Panc1 (cell line): ENCODE measurements at regions not wholly inside any gene's neighbourhood (a gene's known extent, or its start where the extent isn't known, plus 50 kb on each side); places are given as distances from the start of the nearest gene placed in this dataset.

ENCODE experiments used
- ATAC-seq: fragments of 200-7000 bp; cut with Tn5 transposase; 2 replicates; pipeline ENCODE4 v1.9.1; 2020; ENCODE audit warnings: mild to moderate bottlenecking, moderate library complexity
- BruUV-seq: library from RNA; stranded (reverse); fragments of 400-500 nt; replicated peaks from 2 replicates; lab custom pipeline; 2021; lab: Mats Ljungman, UMichigan
- CTCF ChIA-PET: fragments of 300-600 bp; sonication (Branson Sonifier 250); formaldehyde crosslinking; loops from one replicate; lab custom pipeline; 2022; ENCODE audit warnings: antibody characterized with exemption; lab: Charles Lee
- POLR2A ChIA-PET: fragments of 300-600 bp; sonication (Branson Sonifier 250); formaldehyde crosslinking; loops from one replicate; lab custom pipeline; 2022; ENCODE audit warnings: antibody characterized with exemption; lab: Charles Lee
- DNase-seq: peaks from one replicate; pipeline ENCODE4 v3.0.0-alpha.2; 2010; ENCODE audit warnings: low read depth, low spot score
- H3K27ac ChIP-seq: 2 replicates; pipeline ENCODE4 v1.5.1; 2011; ENCODE audit warnings: mild to moderate bottlenecking, low read length, inconsistent platforms
- H3K27me3 ChIP-seq: fragments of 200-500 bp; sonication (Bioruptor generic); 2 replicates; pipeline ENCODE4 v1.6.0; 2014; ENCODE audit warnings: low read length, inconsistent platforms; ENCODE audit not compliant: control insufficient read depth, insufficient read depth
- H3K36me3 ChIP-seq: fragments of 200-500 bp; sonication (Bioruptor generic); 2 replicates; pipeline ENCODE4 v1.5.1; 2014; ENCODE audit warnings: inconsistent platforms, mild to moderate bottlenecking, low read length, moderate library complexity; ENCODE audit not compliant: control insufficient read depth, insufficient read depth
- H3K4me1 ChIP-seq: 2 replicates; pipeline ENCODE4 v1.5.1; 2011; ENCODE audit warnings: inconsistent platforms, mild to moderate bottlenecking, low read length, moderate library complexity; ENCODE audit not compliant: control insufficient read depth, insufficient read depth
- H3K4me3 ChIP-seq, 2 experiments: 2 replicates each; pipeline ENCODE4 v1.5.1; 2011 to 2012; ENCODE audit warnings: low read depth in 2 of 2, low read length in 2 of 2, mild to moderate bottlenecking in 2 of 2, inconsistent platforms in 1 of 2, moderate library complexity in 1 of 2
- H3K9me3 ChIP-seq: fragments of 200-500 bp; sonication (Bioruptor generic); 2 replicates; pipeline ENCODE4 v1.5.1; 2014; ENCODE audit warnings: low read depth, mild to moderate bottlenecking, inconsistent platforms, low read length, moderate library complexity; ENCODE audit not compliant: control insufficient read depth, insufficient read depth
- CTCF ChIP-seq: fragments of 450-650 bp; IDR thresholded peaks from 2 replicates; pipeline ENCODE4 v1.5.1; 2017; ENCODE audit warnings: mild to moderate bottlenecking
- POLR2AphosphoS5 ChIP-seq: IDR thresholded peaks from 2 replicates; pipeline ENCODE4 v1.6.1; 2012; ENCODE audit warnings: mild to moderate bottlenecking, low read depth, low read length, moderate library complexity
- REST ChIP-seq, 2 experiments: IDR thresholded peaks; 2 replicates each; pipeline ENCODE4 v1.6.1; 2011 to 2012; ENCODE audit warnings: low read depth in 2 of 2, control low read depth in 1 of 2, low read length in 1 of 2, mild to moderate bottlenecking in 1 of 2, moderate library complexity in 1 of 2; ENCODE audit not compliant: insufficient read depth in 1 of 2
- TCF7L2 ChIP-seq: IDR thresholded peaks from 2 replicates; pipeline ENCODE4 v1.6.1; 2011; ENCODE audit warnings: mild to moderate bottlenecking, low read depth, low read length, inconsistent platforms
- in situ Hi-C: cut with HindIII; loops from 2 replicates; pipeline ENCODE4 v1.10.0; 2016; ENCODE audit warnings: low sequenced_read_pairs, low pct_unique_long_range_greater_than_20kb
- intact Hi-C: fragments of 100-400 bp; cut with micrococcal nuclease; formaldehyde crosslinking; loops from one replicate; pipeline ENCODE4 v1.10.0; 2022; ENCODE audit not compliant: unreplicated experiment

- Histone ChIP-seq H3K4me1 (no peaks in the 10 kb centered on the region), H3K27ac (no peak overlapping the region), H3K27me3 (peaks cover 14% of the 10 kb centered on the region), H3K36me3 (no peaks in the 10 kb centered on the region), H3K9me3 (no peaks in the 10 kb centered on the region), H3K4me3 (no peak overlapping the region)
- DNase-seq (no peak), ATAC-seq (no peak)
- intact Hi-C loops: no loop called here
- no peak for TF ChIP-seq TCF7L2
- no peak for TF ChIP-seq REST (IDR thresholded peaks at IDR 0.05; ENCODE audit: insufficient read depth in 1 of 2, low read depth in 2 of 2, low read length in 1 of 2)
- no peak for TF ChIP-seq CTCF
- TF ChIP-seq POLR2AphosphoS5: no peak
- ChIA-PET POLR2A (no interaction called here), CTCF (no interaction called here)
- BruUV-seq: no TSS peak
- in situ Hi-C loops: no loop called here
Measured at GRCh38 chr12:131456301-131457027, 254.4 kb upstream of the SFSWAP start.

- no TSS peak for BruUV-seq
- no peak overlapping the region for H3K27ac ChIP-seq
- H3K36me3 ChIP-seq: no peaks in the 10 kb centered on the region
- in situ Hi-C loops (no loop called here), intact Hi-C loops (no loop called here)
- POLR2A ChIA-PET: no interaction called here
- DNase-seq (no peak), ATAC-seq (no peak)
- peaks cover 14% of the 10 kb centered on the region for H3K27me3 ChIP-seq
- CTCF ChIA-PET: no interaction called here
- TF ChIP-seq CTCF: no peak
- H3K9me3 ChIP-seq: no peaks in the 10 kb centered on the region
- no peak overlapping the region for H3K4me3 ChIP-seq
- H3K4me1 ChIP-seq: no peaks in the 10 kb centered on the region
Measured at GRCh38 chr12:131457028-131457310, 253.9 kb upstream of the SFSWAP start.
